H1 (cell line): ENCODE measurements at regions not wholly inside any gene's neighbourhood (a gene's known extent, or its start where the extent isn't known, plus 50 kb on each side); places are given as distances from the start of the nearest gene placed in this dataset.

Experiments
- GTF2F1 ChIP-seq: IDR thresholded peaks from 2 replicates; pipeline ENCODE4 v1.6.1; 2012; ENCODE audit warnings: low read depth, low read length, improper control_type of control experiment, borderline replicate concordance
- RAD21 ChIP-seq, 2 experiments: IDR thresholded peaks in 1 of 2; conservative IDR thresholded peaks in 1 of 2; 2 replicates each; pipeline ENCODE4 v1.6.1; 2011; ENCODE audit warnings: low read depth in 2 of 2, low read length in 2 of 2, improper control_type of control experiment in 1 of 2, inconsistent platforms in 1 of 2, mild to moderate bottlenecking in 1 of 2, moderate library complexity in 1 of 2
- RXRA ChIP-seq: IDR thresholded peaks from 2 replicates; pipeline ENCODE4 v1.6.1; 2011; ENCODE audit warnings: low read depth, mild to moderate bottlenecking, low read length, moderate library complexity; ENCODE audit not compliant: insufficient read depth

- no peak for TF ChIP-seq GTF2F1
- no peak for TF ChIP-seq RAD21 (IDR thresholded peaks at IDR 0.05 in 1 of 2, conservative IDR thresholded peaks at IDR 0.05 in 1 of 2; ENCODE audit: low read depth in 2 of 2, low read length in 2 of 2)
- TF ChIP-seq RXRA = no peak
Observed at GRCh38 chr7:45390731-45391130, 183.4 kb upstream of the ADCY1 start (continued).
